ENCODE measurements at regions not wholly inside any gene's neighbourhood (a gene's known extent, or its start where the extent isn't known, plus 50 kb on each side); places are given as distances from the start of the nearest gene placed in this dataset.

GRCh38 chr10:29757551-29758297, 123.0 kb upstream of the SVIL start:
- Mint-ChIP-seq H3K36me3 (ENCODE audit: low read depth) (no peaks in the 10 kb centered on the region), H3K4me3 (no peak overlapping the region), H3K4me1 (peaks cover 32% of the 10 kb centered on the region), H3K27me3 (ENCODE audit: low read depth) (peaks cover 7% of the 10 kb centered on the region), H3K9me3 (no peaks in the 10 kb centered on the region), H3K27ac (peak overlapping the region; percentile 74 to 90 (median 75))
- no peak for TF ChIP-seq CTCF (IDR thresholded peaks at IDR 0.05; ENCODE audit: unreplicated experiment in 3 of 3)

- Mint-ChIP-seq H3K4me3 (no peak overlapping the region), H3K27me3 (ENCODE audit: low read depth) (peaks cover 3% of the 10 kb centered on the region), H3K4me1 (peaks cover 32% of the 10 kb centered on the region), H3K36me3 (ENCODE audit: low read depth) (no peaks in the 10 kb centered on the region), H3K9me3 (no peaks in the 10 kb centered on the region), H3K27ac (peak overlapping the region; percentile 10 to 63 (median 58))
- no peak for TF ChIP-seq CTCF (IDR thresholded peaks at IDR 0.05; ENCODE audit: unreplicated experiment in 3 of 3)
Observed at GRCh38 chr10:29756451-29756850, 121.7 kb upstream of the SVIL start.

- TF ChIP-seq CTCF (IDR thresholded peaks at IDR 0.05; ENCODE audit: unreplicated experiment in 3 of 3): no peak
- Mint-ChIP-seq H3K4me1 (peaks cover 37% of the 10 kb centered on the region), H3K9me3 (no peaks in the 10 kb centered on the region), H3K36me3 (ENCODE audit: low read depth) (no peaks in the 10 kb centered on the region), H3K4me3 (no peak overlapping the region), H3K27me3 (ENCODE audit: low read depth) (peaks cover 3% of the 10 kb centered on the region), H3K27ac (peak overlapping the region in 1 of 3 experiments; percentile 82)
Observed at GRCh38 chr10:29753283-29753682, 118.5 kb upstream of the SVIL start.

- Mint-ChIP-seq H3K9me3 (no peaks in the 10 kb centered on the region), H3K4me1 (peaks cover 30% of the 10 kb centered on the region), H3K27me3 (ENCODE audit: low read depth) (peaks cover 3% of the 10 kb centered on the region), H3K27ac (no peak overlapping the region), H3K36me3 (ENCODE audit: low read depth) (no peaks in the 10 kb centered on the region), H3K4me3 (no peak overlapping the region)
- TF ChIP-seq CTCF (IDR thresholded peaks at IDR 0.05; ENCODE audit: unreplicated experiment in 3 of 3): no peak
Observed at GRCh38 chr10:29751684-29752083, 116.9 kb upstream of the SVIL start.

- TF ChIP-seq CTCF (IDR thresholded peaks at IDR 0.05; ENCODE audit: unreplicated experiment in 3 of 3): no peak
- Mint-ChIP-seq H3K27ac (no peak overlapping the region), H3K4me1 (peaks cover 30% of the 10 kb centered on the region), H3K27me3 (ENCODE audit: low read depth) (peaks cover 3% of the 10 kb centered on the region), H3K9me3 (no peaks in the 10 kb centered on the region), H3K36me3 (ENCODE audit: low read depth) (no peaks in the 10 kb centered on the region), H3K4me3 (no peak overlapping the region)
Observed at GRCh38 chr10:29751240-29751639, 116.5 kb upstream of the SVIL start.

GRCh38 chr10:29749150-29749549, 114.4 kb upstream of the SVIL start:
- no peak overlapping the region for H3K27ac Mint-ChIP-seq
- H3K36me3 Mint-ChIP-seq (ENCODE audit: low read depth): no peaks in the 10 kb centered on the region
- no peak for TF ChIP-seq CTCF (IDR thresholded peaks at IDR 0.05; ENCODE audit: unreplicated experiment in 3 of 3)
- no peak overlapping the region for H3K4me3 Mint-ChIP-seq
- H3K9me3 Mint-ChIP-seq: no peaks in the 10 kb centered on the region
- H3K4me1 Mint-ChIP-seq: peaks cover 40% of the 10 kb centered on the region
- peaks cover 4% of the 10 kb centered on the region for H3K27me3 Mint-ChIP-seq (ENCODE audit: low read depth)

Data from nephron (organoid).